Loucy (cell line): ENCODE measurements at regions not wholly inside any gene's neighbourhood (a gene's known extent, or its start where the extent isn't known, plus 50 kb on each side); places are given as distances from the start of the nearest gene placed in this dataset.

ENCODE experiments used
- H2AFZ ChIP-seq: fragments of 200-600 bp; sonication (generic); 2 replicates; pipeline ENCODE4 v1.6.0; 2016; ENCODE audit warnings: antibody characterized with exemption, mild to moderate bottlenecking, low read length, moderate library complexity
- H3F3A ChIP-seq: fragments of 200-600 bp; 2 replicates; pipeline ENCODE4 v1.6.0; 2016; ENCODE audit warnings: antibody characterized with exemption, low read depth, mild to moderate bottlenecking
- H3K27me3 ChIP-seq: fragments of 200-600 bp; sonication (generic); 2 replicates; pipeline ENCODE4 v1.6.1; 2014; ENCODE audit warnings: low read length, mild to moderate bottlenecking; ENCODE audit not compliant: insufficient read depth, poor library complexity, severe bottlenecking
- H3K36me3 ChIP-seq: fragments of 200-600 bp; sonication (generic); 2 replicates; pipeline ENCODE4 v1.6.1; 2016; ENCODE audit warnings: low read length; ENCODE audit not compliant: insufficient read depth
- H3K4me1 ChIP-seq: fragments of 200-600 bp; sonication (generic); 2 replicates; pipeline ENCODE4 v1.5.1; 2014; ENCODE audit warnings: low read length, mild to moderate bottlenecking; ENCODE audit not compliant: insufficient read depth, poor library complexity, severe bottlenecking
- H3K4me2 ChIP-seq: fragments of 200-600 bp; sonication (generic); 2 replicates; pipeline ENCODE4 v1.6.0; 2014; ENCODE audit warnings: antibody characterized with exemption, low read length, low read depth, mild to moderate bottlenecking; ENCODE audit not compliant: poor library complexity, severe bottlenecking
- H3K4me3 ChIP-seq: fragments of 200-600 bp; sonication (generic); 2 replicates; pipeline ENCODE4 v1.5.1; 2014; ENCODE audit warnings: low read length, mild to moderate bottlenecking, mixed read lengths; ENCODE audit not compliant: poor library complexity, severe bottlenecking
- H3K79me2 ChIP-seq: fragments of 200-600 bp; sonication (generic); 2 replicates; pipeline ENCODE4 v1.6.1; 2014; ENCODE audit warnings: low read length; ENCODE audit not compliant: insufficient read depth
- H3K9ac ChIP-seq: fragments of 200-600 bp; sonication (generic); 2 replicates; pipeline ENCODE4 v1.6.0; 2014; ENCODE audit warnings: mild to moderate bottlenecking, low read depth, low read length, moderate library complexity; ENCODE audit not compliant: poor library complexity, severe bottlenecking
- H3K9me2 ChIP-seq: fragments of 200-600 bp; sonication (generic); replicated peaks from 2 replicates; pipeline ENCODE4 v1.6.1; 2016; ENCODE audit warnings: low read depth, low read length, mixed read lengths
- H3K9me3 ChIP-seq: fragments of 200-600 bp; sonication (generic); 2 replicates; pipeline ENCODE4 v1.6.1; 2014; ENCODE audit warnings: mild to moderate bottlenecking, antibody characterized with exemption, low read length, low read depth; ENCODE audit not compliant: insufficient read depth
- H4K20me1 ChIP-seq: fragments of 200-600 bp; sonication (generic); 2 replicates; pipeline ENCODE4 v1.6.0; 2014; ENCODE audit warnings: antibody characterized with exemption, low read length, mild to moderate bottlenecking; ENCODE audit not compliant: insufficient read depth, poor library complexity, severe bottlenecking
- EZH2phosphoT487 ChIP-seq: fragments of 200-600 bp; IDR thresholded peaks from 2 replicates; pipeline ENCODE4 v1.6.1; 2018; ENCODE audit warnings: antibody characterized with exemption, mild to moderate bottlenecking, moderate library complexity, borderline replicate concordance
- TF ChIP-seq, protein P1 (sequence below): fragments of 200-600 bp; sonication (generic); conservative IDR thresholded peaks from 2 replicates; pipeline ENCODE4 v1.5.1; 2014; ENCODE audit warnings: mild to moderate bottlenecking, antibody characterized with exemption, low read length

DNA sequence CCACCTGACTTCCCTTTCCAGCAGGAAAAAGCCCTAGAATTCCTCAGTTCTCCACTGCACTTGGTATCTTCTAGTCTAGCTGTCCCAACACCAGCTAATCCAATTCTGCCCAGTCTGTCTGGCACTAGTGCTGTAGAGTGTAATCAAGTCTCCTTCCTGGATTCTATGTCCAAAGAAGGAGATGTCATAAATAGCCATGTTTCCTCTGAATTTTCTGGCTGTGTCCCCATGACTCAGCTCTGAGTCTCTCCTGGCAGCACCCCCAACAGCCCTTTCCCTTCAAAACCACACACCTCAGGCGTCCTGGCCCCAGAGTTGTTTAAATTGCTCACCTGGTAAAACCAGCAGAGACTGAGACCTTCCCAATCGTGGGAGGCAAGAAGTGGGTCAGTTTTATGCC, 197.2 kb downstream of the GRXCR1 start:
- Histone ChIP-seq H3K36me3 (no peaks in the 10 kb centered on the region), H3K9me2 (no peaks in the 10 kb centered on the region), H3K79me2 (no peaks in the 10 kb centered on the region), H3K4me3 (no peak overlapping the region), H3K27me3 (no peaks in the 10 kb centered on the region), H3K4me2 (no peak overlapping the region), H3K9me3 (no peaks in the 10 kb centered on the region), H4K20me1 (no peaks in the 10 kb centered on the region), H2AFZ (no peak overlapping the region), H3F3A (no peaks in the 10 kb centered on the region), H3K4me1 (no peaks in the 10 kb centered on the region), H3K9ac (no peak overlapping the region)
- TF ChIP-seq EZH2phosphoT487 = no peak
- TF ChIP-seq, protein P1, sequence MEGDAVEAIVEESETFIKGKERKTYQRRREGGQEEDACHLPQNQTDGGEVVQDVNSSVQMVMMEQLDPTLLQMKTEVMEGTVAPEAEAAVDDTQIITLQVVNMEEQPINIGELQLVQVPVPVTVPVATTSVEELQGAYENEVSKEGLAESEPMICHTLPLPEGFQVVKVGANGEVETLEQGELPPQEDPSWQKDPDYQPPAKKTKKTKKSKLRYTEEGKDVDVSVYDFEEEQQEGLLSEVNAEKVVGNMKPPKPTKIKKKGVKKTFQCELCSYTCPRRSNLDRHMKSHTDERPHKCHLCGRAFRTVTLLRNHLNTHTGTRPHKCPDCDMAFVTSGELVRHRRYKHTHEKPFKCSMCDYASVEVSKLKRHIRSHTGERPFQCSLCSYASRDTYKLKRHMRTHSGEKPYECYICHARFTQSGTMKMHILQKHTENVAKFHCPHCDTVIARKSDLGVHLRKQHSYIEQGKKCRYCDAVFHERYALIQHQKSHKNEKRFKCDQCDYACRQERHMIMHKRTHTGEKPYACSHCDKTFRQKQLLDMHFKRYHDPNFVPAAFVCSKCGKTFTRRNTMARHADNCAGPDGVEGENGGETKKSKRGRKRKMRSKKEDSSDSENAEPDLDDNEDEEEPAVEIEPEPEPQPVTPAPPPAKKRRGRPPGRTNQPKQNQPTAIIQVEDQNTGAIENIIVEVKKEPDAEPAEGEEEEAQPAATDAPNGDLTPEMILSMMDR = no peak

DNA sequence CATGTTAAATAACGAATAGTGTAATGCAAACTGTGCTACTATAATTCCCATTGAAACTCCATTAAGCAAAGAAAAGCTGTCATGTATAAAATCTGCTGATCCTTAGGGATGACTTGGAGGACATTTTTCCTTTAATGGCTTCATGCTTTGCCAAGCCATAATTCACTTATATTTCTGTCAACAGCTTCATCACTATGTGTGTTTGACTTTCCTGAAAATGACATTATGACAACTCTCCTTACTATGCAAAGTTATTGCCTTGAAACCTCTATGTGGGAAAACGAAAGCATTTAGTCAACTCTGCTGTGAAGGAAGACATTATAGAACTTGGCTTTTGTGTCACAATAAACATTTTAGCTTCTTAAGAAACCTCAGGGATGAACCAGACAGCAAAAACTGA, 210.5 kb downstream of the GRXCR1 start:
- Histone ChIP-seq H3K9ac (no peak overlapping the region), H4K20me1 (no peaks in the 10 kb centered on the region), H3K9me2 (no peaks in the 10 kb centered on the region), H3F3A (no peaks in the 10 kb centered on the region), H3K27me3 (no peaks in the 10 kb centered on the region), H3K4me3 (no peak overlapping the region), H3K36me3 (no peaks in the 10 kb centered on the region), H3K4me1 (no peaks in the 10 kb centered on the region), H2AFZ (no peak overlapping the region), H3K9me3 (no peaks in the 10 kb centered on the region), H3K79me2 (no peaks in the 10 kb centered on the region), H3K4me2 (no peak overlapping the region)
- TF ChIP-seq EZH2phosphoT487 = no peak
- TF ChIP-seq, protein P1 = no peak

DNA sequence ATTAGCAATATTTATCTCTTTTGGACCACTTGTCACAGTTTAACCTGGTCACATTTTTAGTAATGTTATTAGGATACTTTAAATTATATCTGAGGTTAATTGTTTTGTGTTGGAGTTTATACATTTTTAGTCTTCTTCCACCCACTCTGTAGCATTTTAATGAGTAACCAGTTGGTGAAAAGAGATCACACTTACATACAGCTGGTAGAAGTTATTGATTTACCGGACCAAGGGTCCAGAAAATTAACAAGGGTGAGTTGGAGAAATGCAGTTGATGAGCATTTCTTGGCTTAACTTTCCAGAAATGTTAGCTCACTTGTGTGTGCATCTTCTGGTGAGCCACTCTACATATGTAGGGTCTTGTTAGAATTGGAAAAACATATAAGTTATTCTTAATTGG, 219.6 kb downstream of the GRXCR1 start:
- H3K9me2 ChIP-seq = no peaks in the 10 kb centered on the region
- H3K4me3 ChIP-seq = no peak overlapping the region
- no peaks in the 10 kb centered on the region for H3F3A ChIP-seq
- no peaks in the 10 kb centered on the region for H3K27me3 ChIP-seq
- H3K4me2 ChIP-seq = no peak overlapping the region
- TF ChIP-seq EZH2phosphoT487 = no peak
- TF ChIP-seq, protein P1 = no peak
- no peaks in the 10 kb centered on the region for H4K20me1 ChIP-seq
- no peaks in the 10 kb centered on the region for H3K79me2 ChIP-seq
- no peaks in the 10 kb centered on the region for H3K9me3 ChIP-seq
- no peaks in the 10 kb centered on the region for H3K4me1 ChIP-seq
- H3K9ac ChIP-seq = no peak overlapping the region
- H3K36me3 ChIP-seq = no peaks in the 10 kb centered on the region
- no peak overlapping the region for H2AFZ ChIP-seq
